Osteocyte (in vitro differentiated cells): ENCODE measurements at regions not wholly inside any gene's neighbourhood (a gene's known extent, or its start where the extent isn't known, plus 50 kb on each side); places are given as distances from the start of the nearest gene placed in this dataset.

Experiments
- DNase-seq: peaks from one replicate; pipeline ENCODE4 v3.0.0; 2021; ENCODE audit warnings: mixed read lengths; ENCODE audit not compliant: unreplicated experiment; ENCODE audit errors: extremely low spot score
- H3K27ac Mint-ChIP-seq: one replicate; pipeline ENCODE4 v1.8.0; 2021; ENCODE audit warnings: mild to moderate bottlenecking, mixed read lengths; ENCODE audit not compliant: unreplicated experiment
- H3K27me3 Mint-ChIP-seq: one replicate; pipeline ENCODE4 v1.8.0; 2021; ENCODE audit warnings: mixed read lengths; ENCODE audit not compliant: unreplicated experiment
- H3K36me3 Mint-ChIP-seq: one replicate; pipeline ENCODE4 v1.8.0; 2021; ENCODE audit warnings: mixed read lengths; ENCODE audit not compliant: unreplicated experiment
- H3K4me1 Mint-ChIP-seq: one replicate; pipeline ENCODE4 v1.8.0; 2021; ENCODE audit warnings: mixed read lengths; ENCODE audit not compliant: unreplicated experiment
- H3K4me3 Mint-ChIP-seq: one replicate; pipeline ENCODE4 v1.8.0; 2021; ENCODE audit warnings: mild to moderate bottlenecking, moderate library complexity, mixed read lengths; ENCODE audit not compliant: unreplicated experiment
- H3K9me3 Mint-ChIP-seq: one replicate; pipeline ENCODE4 v1.8.0; 2021; ENCODE audit warnings: mixed read lengths; ENCODE audit not compliant: unreplicated experiment
- CTCF ChIP-seq: fragments of 200-600 bp; sonication (generic); IDR thresholded peaks from 2 replicates; pipeline ENCODE4 v1.5.0; 2021; ENCODE audit warnings: antibody characterized with exemption, mild to moderate bottlenecking, moderate library complexity

GRCh38 chr5:79898611-79899010, 92.5 kb downstream of the MTX3 start:
- Mint-ChIP-seq H3K9me3 (no peaks in the 10 kb centered on the region), H3K27me3 (peaks cover 29% of the 10 kb centered on the region), H3K4me3 (no peak overlapping the region), H3K27ac (no peak overlapping the region), H3K4me1 (no peaks in the 10 kb centered on the region), H3K36me3 (no peaks in the 10 kb centered on the region)
- TF ChIP-seq CTCF = no peak
- DNase-seq = no peak

GRCh38 chr5:79893976-79894375, 97.1 kb downstream of the MTX3 start:
- peaks cover 36% of the 10 kb centered on the region for H3K27me3 Mint-ChIP-seq
- no peak overlapping the region for H3K27ac Mint-ChIP-seq
- H3K4me3 Mint-ChIP-seq = no peak overlapping the region
- no peaks in the 10 kb centered on the region for H3K9me3 Mint-ChIP-seq
- DNase-seq = no peak
- no peaks in the 10 kb centered on the region for H3K36me3 Mint-ChIP-seq
- no peaks in the 10 kb centered on the region for H3K4me1 Mint-ChIP-seq
- no peak for TF ChIP-seq CTCF

GRCh38 chr5:79893485-79893884, 97.6 kb downstream of the MTX3 start:
- H3K9me3 Mint-ChIP-seq = no peaks in the 10 kb centered on the region
- no peak for TF ChIP-seq CTCF
- no peaks in the 10 kb centered on the region for H3K36me3 Mint-ChIP-seq
- no peak overlapping the region for H3K27ac Mint-ChIP-seq
- H3K27me3 Mint-ChIP-seq = peaks cover 32% of the 10 kb centered on the region
- DNase-seq = no peak
- H3K4me1 Mint-ChIP-seq = no peaks in the 10 kb centered on the region
- no peak overlapping the region for H3K4me3 Mint-ChIP-seq

- no peak overlapping the region for H3K4me3 Mint-ChIP-seq
- TF ChIP-seq CTCF = no peak
- no peak overlapping the region for H3K27ac Mint-ChIP-seq
- H3K9me3 Mint-ChIP-seq = no peaks in the 10 kb centered on the region
- no peak for DNase-seq
- H3K4me1 Mint-ChIP-seq = no peaks in the 10 kb centered on the region
- H3K27me3 Mint-ChIP-seq = peaks cover 18% of the 10 kb centered on the region
- no peaks in the 10 kb centered on the region for H3K36me3 Mint-ChIP-seq
Measured at GRCh38 chr5:79890930-79891249, 100.2 kb downstream of the MTX3 start.

GRCh38 chr5:79890119-79890929, 100.7 kb downstream of the MTX3 start:
- Mint-ChIP-seq H3K4me1 (no peaks in the 10 kb centered on the region), H3K9me3 (no peaks in the 10 kb centered on the region), H3K4me3 (no peak overlapping the region), H3K27ac (no peak overlapping the region), H3K36me3 (no peaks in the 10 kb centered on the region), H3K27me3 (peaks cover 14% of the 10 kb centered on the region)
- TF ChIP-seq CTCF = no peak
- DNase-seq = no peak
